GM12878 (cell line): ENCODE measurements at regions not wholly inside any gene's neighbourhood (a gene's known extent, or its start where the extent isn't known, plus 50 kb on each side); places are given as distances from the start of the nearest gene placed in this dataset.

ENCODE experiments used
- ATAC-seq: fragments of 200-7000 bp; cut with Tn5 transposase; 3 replicates; pipeline ENCODE4 v1.9.1; 2020; ENCODE audit warnings: mild to moderate bottlenecking, moderate library complexity
- BruUV-seq: library from RNA; stranded (reverse); fragments of 400-500 nt; replicated peaks from 2 replicates; lab custom pipeline; 2021; lab: Mats Ljungman, UMichigan
- CTCF ChIA-PET: fragments of 300-600 bp; sonication (Branson Sonifier 250); formaldehyde crosslinking; extraction: SDS; loops from one replicate; lab custom pipeline; 2021; ENCODE audit warnings: inconsistent platforms; lab: Yijun Ruan, JAX
- POLR2A ChIA-PET: fragments of 350-600 bp; formaldehyde crosslinking; extraction: SDS; loops from one replicate; lab custom pipeline; 2021; ENCODE audit warnings: inconsistent platforms; lab: Charles Lee
- RAD21 ChIA-PET: fragments of 300-600 bp; sonication (Branson Sonifier 250); formaldehyde crosslinking; loops from one replicate; lab custom pipeline; 2023; ENCODE audit warnings: antibody characterized with exemption; ENCODE audit not compliant: unreplicated experiment; lab: Charles Lee
- SMC1A ChIA-PET: fragments of 300-600 bp; sonication (Branson Sonifier 250); formaldehyde crosslinking; loops from one replicate; lab custom pipeline; 2023; ENCODE audit not compliant: unreplicated experiment, uncharacterized antibody; lab: Charles Lee
- DNase-seq: peaks from one replicate; pipeline ENCODE4 v3.0.0-alpha.2; 2011; ENCODE audit warnings: low read depth, low spot score
- FAIRE-seq: peaks from 3 replicates; lab custom pipeline; 2011; peaks lifted over from hg19 to GRCh38; lab: Jason Lieb, UNC
- H2AFZ ChIP-seq: 2 replicates; pipeline ENCODE4 v1.6.0; 2011; ENCODE audit warnings: low read depth, low read length, control low read depth; ENCODE audit not compliant: control insufficient read depth
- H3K27ac ChIP-seq: 2 replicates; pipeline ENCODE4 v1.5.1; 2011; ENCODE audit warnings: control low read depth; ENCODE audit not compliant: control insufficient read depth, insufficient read depth
- H3K27me3 ChIP-seq, 2 experiments: replicated peaks in 1 of 2; 2 replicates each; pipeline versions ENCODE4 v1.6.0 to v1.6.1; 2011; ENCODE audit warnings: low read length in 1 of 2; ENCODE audit not compliant: control insufficient read depth in 2 of 2, insufficient read depth in 2 of 2
- H3K36me3 ChIP-seq, 2 experiments: 2 replicates each; pipeline ENCODE4 v1.5.1; 2011; ENCODE audit warnings: low read length in 1 of 2; ENCODE audit not compliant: control insufficient read depth in 2 of 2, insufficient read depth in 2 of 2
- H3K4me1 ChIP-seq: 2 replicates; pipeline ENCODE4 v1.6.1; 2011; ENCODE audit warnings: mild to moderate bottlenecking, low read length, moderate library complexity, mixed read lengths; ENCODE audit not compliant: control insufficient read depth, insufficient read depth
- H3K4me2 ChIP-seq: 2 replicates; pipeline ENCODE4 v1.6.0; 2011; ENCODE audit warnings: control low read depth; ENCODE audit not compliant: control insufficient read depth, insufficient read depth
- H3K4me3 ChIP-seq: fragments of 200-600 bp; sonication (generic); 2 replicates; pipeline ENCODE4 v1.5.1; 2016
- H3K79me2 ChIP-seq: 2 replicates; pipeline ENCODE4 v1.6.0; 2011; ENCODE audit warnings: low read length; ENCODE audit not compliant: control insufficient read depth, insufficient read depth
- H3K9ac ChIP-seq: 2 replicates; pipeline ENCODE4 v1.8.0; 2011; ENCODE audit warnings: low read length, control low read depth, mixed read lengths; ENCODE audit not compliant: control insufficient read depth, insufficient read depth
- H3K9me3 ChIP-seq: replicated peaks from 3 replicates; pipeline ENCODE4 v1.5.1; 2011; ENCODE audit warnings: mild to moderate bottlenecking, low read length; ENCODE audit not compliant: control insufficient read depth, insufficient read depth
- H4K20me1 ChIP-seq: 2 replicates; pipeline ENCODE4 v1.6.0; 2011; ENCODE audit not compliant: control insufficient read depth, insufficient read depth
- BCL11A ChIP-seq: IDR thresholded peaks from 2 replicates; pipeline ENCODE4 v1.6.1; 2011; ENCODE audit warnings: low read depth, low read length
- CHD2 ChIP-seq: IDR thresholded peaks from 2 replicates; pipeline ENCODE4 v1.6.1; 2011; ENCODE audit warnings: low read depth, low read length, improper control_type of control experiment, borderline replicate concordance
- ESRRA ChIP-seq: IDR thresholded peaks from 2 replicates; pipeline ENCODE4 v1.6.1; 2012; ENCODE audit warnings: mild to moderate bottlenecking, low read length, improper control_type of control experiment
- EZH2 ChIP-seq: IDR thresholded peaks from 2 replicates; pipeline ENCODE4 v1.6.1; 2012; ENCODE audit warnings: low read depth, mild to moderate bottlenecking, control low read depth, inconsistent platforms, low read length, borderline replicate concordance; ENCODE audit not compliant: control insufficient read depth
- IKZF2 ChIP-seq, 2 experiments: fragments of 450-650 bp; IDR thresholded peaks; 2 replicates each; pipeline ENCODE4 v1.6.1; 2017; ENCODE audit warnings: mild to moderate bottlenecking in 2 of 2, moderate library complexity in 2 of 2
- NBN ChIP-seq: fragments of 450-650 bp; IDR thresholded peaks from 2 replicates; pipeline ENCODE4 v1.6.1; 2016
- RAD21 ChIP-seq: IDR thresholded peaks from 2 replicates; pipeline ENCODE4 v1.6.1; 2011; ENCODE audit warnings: mild to moderate bottlenecking, low read depth, low read length, moderate library complexity; ENCODE audit not compliant: insufficient read depth
- RELA ChIP-seq: fragments of 450-650 bp; IDR thresholded peaks from 2 replicates; pipeline ENCODE4 v1.8.0; 2014; ENCODE audit warnings: borderline replicate concordance; ENCODE audit not compliant: partially characterized antibody
- SREBF2 ChIP-seq: IDR thresholded peaks from 2 replicates; pipeline ENCODE4 v1.6.1; 2012; ENCODE audit warnings: mild to moderate bottlenecking, low read length
- STAT1 ChIP-seq: fragments of 450-650 bp; conservative IDR thresholded peaks from 2 replicates; pipeline ENCODE4 v1.6.1; 2014; ENCODE audit warnings: antibody characterized with exemption, mild to moderate bottlenecking
- TCF12 ChIP-seq: IDR thresholded peaks from 2 replicates; pipeline ENCODE4 v1.6.1; 2011; ENCODE audit warnings: low read depth, mild to moderate bottlenecking, low read length
- TCF7 ChIP-seq: IDR thresholded peaks from 2 replicates; pipeline ENCODE4 v1.6.1; 2014; ENCODE audit warnings: antibody characterized with exemption, borderline replicate concordance
- YBX1 ChIP-seq: fragments of 450-650 bp; IDR thresholded peaks from 2 replicates; pipeline ENCODE4 v1.6.1; 2016; ENCODE audit warnings: antibody characterized with exemption
- WGBS: methylation state at CpG from one replicate; pipeline ENCODE4 v1.1.6; 2016; ENCODE audit warnings: low lambda C conversion rate; ENCODE audit not compliant: insufficient replicate concordance, insufficient coverage; ENCODE audit errors: missing lambda C conversion rate; 5-methylcytosine and 5-hydroxymethylcytosine counted together
- in situ Hi-C: fragments of 300-500 bp; cut with MboI; formaldehyde crosslinking; loops from 9 replicates; pipeline ENCODE4 v1.14.3; 2018; ENCODE audit warnings: mixed read lengths
- intact Hi-C: fragments of 100-400 bp; cut with micrococcal nuclease; formaldehyde crosslinking; loops from one replicate; pipeline ENCODE4 v1.14.2; 2022; ENCODE audit not compliant: unreplicated experiment
- TF ChIP-seq, protein P1 (sequence below): fragments of 450-650 bp; conservative IDR thresholded peaks from 2 replicates; pipeline ENCODE4 v1.6.1; 2017; ENCODE audit warnings: mild to moderate bottlenecking, moderate library complexity
- TF ChIP-seq, protein P2 (sequence below): IDR thresholded peaks from 2 replicates; pipeline ENCODE4 v1.6.1; 2011; ENCODE audit warnings: borderline replicate concordance, low read depth, mild to moderate bottlenecking, moderate library complexity, mixed read lengths, low read length; ENCODE audit not compliant: insufficient read depth; ENCODE audit errors: extremely low read length

DNA sequence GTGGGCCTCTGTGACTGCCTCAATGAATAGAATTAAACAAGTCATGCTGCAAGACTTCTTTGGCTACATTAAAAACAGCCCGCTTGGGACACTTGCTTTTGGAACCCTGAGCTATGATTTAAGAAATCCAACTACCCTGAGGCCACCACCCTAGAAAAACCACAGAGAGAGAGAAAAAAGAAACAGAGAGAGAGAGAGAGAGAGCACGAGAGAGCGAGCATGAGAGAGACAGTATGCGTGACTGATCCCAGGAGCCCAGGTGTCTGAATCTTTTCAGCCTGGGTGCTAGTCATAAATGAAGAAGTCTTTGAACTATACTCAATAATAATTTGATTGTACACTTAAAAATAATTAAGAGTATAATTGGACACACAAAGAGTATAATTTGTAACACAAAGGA is 123.1 kb upstream of the FREM1 start:
- in situ Hi-C loops = no loop called here
- no peak for ATAC-seq
- TF ChIP-seq SREBF2 (no peak), NBN (no peak)
- TF ChIP-seq, protein P1, sequence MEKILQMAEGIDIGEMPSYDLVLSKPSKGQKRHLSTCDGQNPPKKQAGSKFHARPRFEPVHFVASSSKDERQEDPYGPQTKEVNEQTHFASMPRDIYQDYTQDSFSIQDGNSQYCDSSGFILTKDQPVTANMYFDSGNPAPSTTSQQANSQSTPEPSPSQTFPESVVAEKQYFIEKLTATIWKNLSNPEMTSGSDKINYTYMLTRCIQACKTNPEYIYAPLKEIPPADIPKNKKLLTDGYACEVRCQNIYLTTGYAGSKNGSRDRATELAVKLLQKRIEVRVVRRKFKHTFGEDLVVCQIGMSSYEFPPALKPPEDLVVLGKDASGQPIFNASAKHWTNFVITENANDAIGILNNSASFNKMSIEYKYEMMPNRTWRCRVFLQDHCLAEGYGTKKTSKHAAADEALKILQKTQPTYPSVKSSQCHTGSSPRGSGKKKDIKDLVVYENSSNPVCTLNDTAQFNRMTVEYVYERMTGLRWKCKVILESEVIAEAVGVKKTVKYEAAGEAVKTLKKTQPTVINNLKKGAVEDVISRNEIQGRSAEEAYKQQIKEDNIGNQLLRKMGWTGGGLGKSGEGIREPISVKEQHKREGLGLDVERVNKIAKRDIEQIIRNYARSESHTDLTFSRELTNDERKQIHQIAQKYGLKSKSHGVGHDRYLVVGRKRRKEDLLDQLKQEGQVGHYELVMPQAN = no peak
- Histone ChIP-seq H3K4me2 (no peak overlapping the region), H3K36me3 (no peaks in the 10 kb centered on the region), H4K20me1 (no peaks in the 10 kb centered on the region), H3K4me1 (no peaks in the 10 kb centered on the region), H3K4me3 (no peak overlapping the region), H3K9me3 (no peaks in the 10 kb centered on the region), H3K9ac (no peak overlapping the region), H2AFZ (no peak overlapping the region), H3K79me2 (no peaks in the 10 kb centered on the region), H3K27me3 (no peaks in the 10 kb centered on the region), H3K27ac (no peak overlapping the region)
- ChIA-PET RAD21 (no interaction called here), CTCF (no interaction called here), SMC1A (no interaction called here), POLR2A (no interaction called here)
- intact Hi-C loops = no loop called here
- FAIRE-seq = no peak
- whole genome bisulfite sequencing = 48% methylated on average over 4 of the region's 4 CpGs
- BruUV-seq = no TSS peak
- no peak for DNase-seq

DNA sequence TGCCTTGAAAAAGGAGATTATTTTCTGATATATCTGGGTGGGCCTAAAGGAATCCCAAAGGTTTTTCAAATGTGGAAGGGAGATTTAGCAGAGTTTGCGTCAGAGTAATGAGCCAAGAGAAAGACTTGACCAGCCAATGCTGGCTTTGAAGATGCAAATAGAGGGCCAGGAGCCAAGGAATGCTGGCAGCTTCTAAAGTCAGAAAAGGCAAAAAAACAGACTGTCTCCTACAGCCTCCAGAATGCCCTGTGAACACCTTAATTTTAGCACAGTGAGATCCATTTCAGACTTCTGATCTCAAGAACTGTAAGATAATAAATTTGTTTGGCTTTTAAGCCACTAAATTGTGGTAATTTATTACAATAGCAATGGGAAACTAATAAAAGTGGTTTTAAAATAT is 122.6 kb upstream of the FREM1 start:
- no peak overlapping the region for H3K4me3 ChIP-seq
- H2AFZ ChIP-seq = no peak overlapping the region
- no peaks in the 10 kb centered on the region for H3K9me3 ChIP-seq
- intact Hi-C loops (no loop called here), in situ Hi-C loops (no loop called here)
- CTCF ChIA-PET = no interaction called here
- RAD21 ChIA-PET = no interaction called here
- H3K27me3 ChIP-seq = no peaks in the 10 kb centered on the region
- no peaks in the 10 kb centered on the region for H3K79me2 ChIP-seq
- no peak overlapping the region for H3K4me2 ChIP-seq
- H3K36me3 ChIP-seq = no peaks in the 10 kb centered on the region
- POLR2A ChIA-PET = no interaction called here
- FAIRE-seq (no peak), ATAC-seq (no peak), DNase-seq (no peak)
- 95% methylated on average over 1 of the region's 1 CpG for WGBS
- H3K27ac ChIP-seq = no peak overlapping the region
- H3K4me1 ChIP-seq = no peaks in the 10 kb centered on the region
- H4K20me1 ChIP-seq = no peaks in the 10 kb centered on the region
- no peak overlapping the region for H3K9ac ChIP-seq
- no TSS peak for BruUV-seq
- SMC1A ChIA-PET = interaction anchor here (0.9 kb wide), 1 partner anchor 12 kb away, joined by 3 read pairs; no protein-coding TSS in a partner anchor
- TF ChIP-seq, protein P2, sequence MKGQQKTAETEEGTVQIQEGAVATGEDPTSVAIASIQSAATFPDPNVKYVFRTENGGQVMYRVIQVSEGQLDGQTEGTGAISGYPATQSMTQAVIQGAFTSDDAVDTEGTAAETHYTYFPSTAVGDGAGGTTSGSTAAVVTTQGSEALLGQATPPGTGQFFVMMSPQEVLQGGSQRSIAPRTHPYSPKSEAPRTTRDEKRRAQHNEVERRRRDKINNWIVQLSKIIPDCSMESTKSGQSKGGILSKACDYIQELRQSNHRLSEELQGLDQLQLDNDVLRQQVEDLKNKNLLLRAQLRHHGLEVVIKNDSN = no peak
- TF ChIP-seq YBX1 (no peak), IKZF2 (IDR thresholded peaks at IDR 0.05) (no peak), BCL11A (no peak), EZH2 (no peak), TCF7 (no peak), CHD2 (no peak), RAD21 (no peak), RELA (no peak), ESRRA (no peak), STAT1 (no peak), TCF12 (no peak)
